ENCODE measurements at regions not wholly inside any gene's neighbourhood (a gene's known extent, or its start where the extent isn't known, plus 50 kb on each side); places are given as distances from the start of the nearest gene placed in this dataset.

- H2AFZ ChIP-seq, result no peak overlapping the region
- H3F3A ChIP-seq (ENCODE audit: insufficient read depth), result no peaks in the 10 kb centered on the region
- no peak overlapping the region for H3K4me3 ChIP-seq
- H3K27ac ChIP-seq, result no peak overlapping the region
- no peaks in the 10 kb centered on the region for H3K36me3 ChIP-seq (ENCODE audit: low read depth)
- in situ Hi-C loops (cut with MboI), result no loop called here
- H3K9me3 ChIP-seq (ENCODE audit: low read depth), result no peaks in the 10 kb centered on the region
- no peaks in the 10 kb centered on the region for H3K4me1 ChIP-seq (ENCODE audit: insufficient read depth)
- no peaks in the 10 kb centered on the region for H3K9me2 ChIP-seq (ENCODE audit: insufficient read depth)
- H3K79me2 ChIP-seq (ENCODE audit: insufficient read depth), result no peaks in the 10 kb centered on the region
- TF ChIP-seq EZH2 (IDR thresholded peaks at IDR 0.05; ENCODE audit: insufficient read depth, poor library complexity, severe bottlenecking) (no peak), EZH2phosphoT487 (IDR thresholded peaks at IDR 0.05; ENCODE audit: insufficient read depth, low read depth) (no peak)
- DNase-seq, result no peak
- 48 to 57% methylated on average over 11 of the region's 11 CpGs for WGBS, 2 experiments (ENCODE audit: low coverage in 1 of 2, low lambda C conversion rate in 2 of 2, missing lambda C conversion rate in 2 of 2)
- no peak overlapping the region for H3K9ac ChIP-seq
- peaks cover 5% of the 10 kb centered on the region; the same call in 1 of the 2 replicates for H3K27me3 ChIP-seq (replicated peaks; ENCODE audit: insufficient read depth)
- H4K20me1 ChIP-seq (ENCODE audit: insufficient read depth), result no peaks in the 10 kb centered on the region
- H3K4me2 ChIP-seq (ENCODE audit: unreplicated experiment), result no peak overlapping the region
Measured at GRCh38 chr17:79534111-79534510, 76.7 kb downstream of the RBFOX3 start.

- H3K27me3 ChIP-seq (replicated peaks; ENCODE audit: insufficient read depth), result peaks cover 10% of the 10 kb centered on the region
Measured at GRCh38 chr17:79533116-79533515, 77.7 kb downstream of the RBFOX3 start.

GRCh38 chr17:79532107-79532790, 78.6 kb downstream of the RBFOX3 start:
- H3K9me2 ChIP-seq (ENCODE audit: insufficient read depth), result no peaks in the 10 kb centered on the region
- H3K27me3 ChIP-seq (replicated peaks; ENCODE audit: insufficient read depth), result peaks cover 15% of the 10 kb centered on the region
- no peaks in the 10 kb centered on the region for H3K4me1 ChIP-seq (ENCODE audit: insufficient read depth)
- H3F3A ChIP-seq (ENCODE audit: insufficient read depth), result no peaks in the 10 kb centered on the region
- H3K9ac ChIP-seq, result no peak overlapping the region
- H4K20me1 ChIP-seq (ENCODE audit: insufficient read depth), result no peaks in the 10 kb centered on the region
- TF ChIP-seq EZH2phosphoT487 (IDR thresholded peaks at IDR 0.05; ENCODE audit: insufficient read depth, low read depth), result no peak
- no peak for TF ChIP-seq EZH2 (IDR thresholded peaks at IDR 0.05; ENCODE audit: insufficient read depth, poor library complexity, severe bottlenecking)
- H3K4me3 ChIP-seq, result no peak overlapping the region
- no peak for DNase-seq
- in situ Hi-C loops (cut with MboI), result no loop called here
- no peak overlapping the region for H3K4me2 ChIP-seq (ENCODE audit: unreplicated experiment)
- no peak overlapping the region for H3K27ac ChIP-seq
- WGBS, 2 experiments (ENCODE audit: low coverage in 1 of 2, low lambda C conversion rate in 2 of 2, missing lambda C conversion rate in 2 of 2), result 50 to 55% methylated on average over 8 to 10 of the region's 10 CpGs
- H2AFZ ChIP-seq, result no peak overlapping the region
- no peaks in the 10 kb centered on the region for H3K79me2 ChIP-seq (ENCODE audit: insufficient read depth)
- no peaks in the 10 kb centered on the region for H3K36me3 ChIP-seq (ENCODE audit: low read depth)
- no peaks in the 10 kb centered on the region for H3K9me3 ChIP-seq (ENCODE audit: low read depth)

More at GRCh38 chr17:79533116-79533515, 77.7 kb downstream of the RBFOX3 start:
- Histone ChIP-seq H3K9me2 (ENCODE audit: insufficient read depth) (no peaks in the 10 kb centered on the region), H3K9me3 (ENCODE audit: low read depth) (no peaks in the 10 kb centered on the region), H3K4me3 (no peak overlapping the region), H2AFZ (no peak overlapping the region), H3K9ac (no peak overlapping the region), H3K79me2 (ENCODE audit: insufficient read depth) (no peaks in the 10 kb centered on the region), H3F3A (ENCODE audit: insufficient read depth) (no peaks in the 10 kb centered on the region), H3K4me2 (ENCODE audit: unreplicated experiment) (no peak overlapping the region), H3K36me3 (ENCODE audit: low read depth) (no peaks in the 10 kb centered on the region), H4K20me1 (ENCODE audit: insufficient read depth) (no peaks in the 10 kb centered on the region), H3K27ac (no peak overlapping the region), H3K4me1 (ENCODE audit: insufficient read depth) (no peaks in the 10 kb centered on the region)
- no peak for TF ChIP-seq EZH2 (IDR thresholded peaks at IDR 0.05; ENCODE audit: insufficient read depth, poor library complexity, severe bottlenecking)
- no peak for TF ChIP-seq EZH2phosphoT487 (IDR thresholded peaks at IDR 0.05; ENCODE audit: insufficient read depth, low read depth)
- in situ Hi-C loops (cut with MboI), result no loop called here
- no peak for DNase-seq
- 59% methylated on average over 12 of the region's 12 CpGs for WGBS, 2 experiments (ENCODE audit: low coverage in 1 of 2, low lambda C conversion rate in 2 of 2, missing lambda C conversion rate in 2 of 2)

GRCh38 chr17:79531191-79532095, 79.4 kb downstream of the RBFOX3 start:
- no peak for TF ChIP-seq EZH2phosphoT487 (IDR thresholded peaks at IDR 0.05; ENCODE audit: insufficient read depth, low read depth)
- no peak for TF ChIP-seq EZH2 (IDR thresholded peaks at IDR 0.05; ENCODE audit: insufficient read depth, poor library complexity, severe bottlenecking)
- H4K20me1 ChIP-seq (ENCODE audit: insufficient read depth), result no peaks in the 10 kb centered on the region
- no peak overlapping the region for H3K9ac ChIP-seq
- H3F3A ChIP-seq (ENCODE audit: insufficient read depth), result no peaks in the 10 kb centered on the region
- no peaks in the 10 kb centered on the region for H3K36me3 ChIP-seq (ENCODE audit: low read depth)
- H3K79me2 ChIP-seq (ENCODE audit: insufficient read depth), result no peaks in the 10 kb centered on the region
- no peaks in the 10 kb centered on the region for H3K4me1 ChIP-seq (ENCODE audit: insufficient read depth)
- H3K4me2 ChIP-seq (ENCODE audit: unreplicated experiment), result no peak overlapping the region
- no peak overlapping the region for H2AFZ ChIP-seq
- DNase-seq, result no peak
- no peak overlapping the region for H3K4me3 ChIP-seq
- in situ Hi-C loops (cut with MboI), result no loop called here
- H3K27ac ChIP-seq, result no peak overlapping the region
- H3K9me3 ChIP-seq (ENCODE audit: low read depth), result no peaks in the 10 kb centered on the region
- H3K27me3 ChIP-seq (replicated peaks; ENCODE audit: insufficient read depth), result peaks cover 15% of the 10 kb centered on the region
- no peaks in the 10 kb centered on the region for H3K9me2 ChIP-seq (ENCODE audit: insufficient read depth)
- WGBS, 2 experiments (ENCODE audit: low coverage in 1 of 2, low lambda C conversion rate in 2 of 2, missing lambda C conversion rate in 2 of 2), result 22% methylated on average over 28 to 30 of the region's 30 CpGs

Measured in GM23248 (cell line).